Ovary (tissue), 3 donors: ENCODE measurements at regions not wholly inside any gene's neighbourhood (a gene's known extent, or its start where the extent isn't known, plus 50 kb on each side); places are given as distances from the start of the nearest gene placed in this dataset.

Experiments
- EP300 ChIP-seq: sonication (generic); formaldehyde crosslinking; IDR thresholded peaks from one replicate; pipeline ENCODE4 v1.6.1; 2017; ENCODE audit warnings: antibody characterized with exemption
- POLR2A ChIP-seq: fragments of 450-650 bp; IDR thresholded peaks from one replicate; pipeline ENCODE4 v1.6.1; 2017; ENCODE audit warnings: antibody characterized with exemption, mild to moderate bottlenecking, moderate library complexity
- TF ChIP-seq, protein P1 (sequence below), 3 donors: fragments of 450-650 bp in 2 of 3; fragments of 200-600 bp in 1 of 3; IDR thresholded peaks; one replicate each; pipeline versions ENCODE4 v1.5.1 to v1.8.0; 2016 to 2022; ENCODE audit warnings: antibody characterized with exemption in 3 of 3, mild to moderate bottlenecking in 1 of 3
- donor health status: DM: no; HTN: no; CAD: no.

DNA sequence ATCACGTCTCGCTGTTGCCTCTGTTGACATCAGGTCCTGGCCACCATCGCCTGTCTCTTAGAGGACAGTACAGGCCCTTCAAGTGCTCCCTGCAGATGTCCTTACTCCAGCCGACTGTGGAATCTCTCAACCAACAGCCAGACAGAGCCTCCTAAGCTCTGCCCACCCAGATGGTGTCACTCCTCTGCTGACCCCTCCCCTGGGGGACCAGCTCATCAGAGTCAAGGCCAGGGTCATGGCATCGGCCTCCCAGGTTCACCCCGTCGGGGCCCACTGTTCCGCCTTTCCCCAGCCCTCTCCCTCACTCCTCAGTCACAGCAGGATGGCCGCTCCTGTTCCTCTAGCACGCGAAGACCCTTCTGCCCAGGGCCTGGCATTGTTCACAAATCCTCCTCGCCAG, 157.3 kb upstream of the TMEM132C start:
- TF ChIP-seq, protein P1, sequence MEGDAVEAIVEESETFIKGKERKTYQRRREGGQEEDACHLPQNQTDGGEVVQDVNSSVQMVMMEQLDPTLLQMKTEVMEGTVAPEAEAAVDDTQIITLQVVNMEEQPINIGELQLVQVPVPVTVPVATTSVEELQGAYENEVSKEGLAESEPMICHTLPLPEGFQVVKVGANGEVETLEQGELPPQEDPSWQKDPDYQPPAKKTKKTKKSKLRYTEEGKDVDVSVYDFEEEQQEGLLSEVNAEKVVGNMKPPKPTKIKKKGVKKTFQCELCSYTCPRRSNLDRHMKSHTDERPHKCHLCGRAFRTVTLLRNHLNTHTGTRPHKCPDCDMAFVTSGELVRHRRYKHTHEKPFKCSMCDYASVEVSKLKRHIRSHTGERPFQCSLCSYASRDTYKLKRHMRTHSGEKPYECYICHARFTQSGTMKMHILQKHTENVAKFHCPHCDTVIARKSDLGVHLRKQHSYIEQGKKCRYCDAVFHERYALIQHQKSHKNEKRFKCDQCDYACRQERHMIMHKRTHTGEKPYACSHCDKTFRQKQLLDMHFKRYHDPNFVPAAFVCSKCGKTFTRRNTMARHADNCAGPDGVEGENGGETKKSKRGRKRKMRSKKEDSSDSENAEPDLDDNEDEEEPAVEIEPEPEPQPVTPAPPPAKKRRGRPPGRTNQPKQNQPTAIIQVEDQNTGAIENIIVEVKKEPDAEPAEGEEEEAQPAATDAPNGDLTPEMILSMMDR (IDR thresholded peaks at IDR 0.05): no peak
- TF ChIP-seq EP300 (no peak), POLR2A (no peak)
